ENCODE measurements at regions not wholly inside any gene's neighbourhood (a gene's known extent, or its start where the extent isn't known, plus 50 kb on each side); places are given as distances from the start of the nearest gene placed in this dataset.

- no peak for DNase-seq (ENCODE audit: low spot score)
These were observed 234.2 kb upstream of the SULF2 start for GRCh38 chr20:48019496-48019895.

DNA sequence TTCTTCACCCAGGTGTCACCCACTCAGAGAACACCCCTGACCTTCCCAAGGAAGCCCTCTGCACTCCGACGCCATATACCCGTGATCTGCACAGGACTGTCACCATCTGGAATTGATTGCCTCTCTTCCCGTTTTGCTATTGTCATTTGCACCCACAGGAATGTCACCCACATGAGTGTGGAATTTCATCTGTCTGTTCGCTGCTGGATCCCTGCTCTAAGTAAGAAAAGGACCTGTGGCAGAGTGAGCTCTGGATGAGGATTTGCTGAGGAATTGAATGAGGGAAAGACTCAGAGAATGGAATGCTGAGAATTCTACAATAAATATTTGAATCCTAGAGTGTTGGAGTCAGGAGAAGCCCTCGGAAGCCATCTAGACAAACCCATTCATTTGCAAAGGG is 233.6 kb upstream of the SULF2 start:
- DNase-seq (ENCODE audit: low spot score): peak; percentile 33

DNA sequence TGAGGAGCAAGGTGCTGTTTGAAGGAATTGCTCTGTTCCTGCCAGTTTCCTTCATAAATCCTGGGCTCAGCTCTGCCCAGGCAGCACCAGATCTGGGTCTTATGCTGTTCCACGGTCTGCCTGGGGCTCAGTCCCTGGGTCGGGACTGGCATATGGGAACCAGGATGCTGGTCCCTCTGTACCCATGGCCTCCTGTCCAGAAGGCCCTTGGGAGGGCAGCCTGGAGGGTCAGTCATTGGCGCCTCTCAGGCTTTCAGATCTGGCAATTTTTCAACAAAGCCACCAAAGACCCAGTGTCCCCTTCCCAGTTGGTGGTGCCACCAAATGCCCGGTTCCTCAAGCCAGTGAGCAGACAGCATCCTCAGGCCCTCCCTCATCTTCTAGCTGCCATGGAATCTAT is 232.7 kb upstream of the SULF2 start:
- no peak for DNase-seq (ENCODE audit: low spot score)

GRCh38 chr20:48017509-48017908 is 232.2 kb upstream of the SULF2 start:
- no peak for DNase-seq (ENCODE audit: low spot score)

DNA sequence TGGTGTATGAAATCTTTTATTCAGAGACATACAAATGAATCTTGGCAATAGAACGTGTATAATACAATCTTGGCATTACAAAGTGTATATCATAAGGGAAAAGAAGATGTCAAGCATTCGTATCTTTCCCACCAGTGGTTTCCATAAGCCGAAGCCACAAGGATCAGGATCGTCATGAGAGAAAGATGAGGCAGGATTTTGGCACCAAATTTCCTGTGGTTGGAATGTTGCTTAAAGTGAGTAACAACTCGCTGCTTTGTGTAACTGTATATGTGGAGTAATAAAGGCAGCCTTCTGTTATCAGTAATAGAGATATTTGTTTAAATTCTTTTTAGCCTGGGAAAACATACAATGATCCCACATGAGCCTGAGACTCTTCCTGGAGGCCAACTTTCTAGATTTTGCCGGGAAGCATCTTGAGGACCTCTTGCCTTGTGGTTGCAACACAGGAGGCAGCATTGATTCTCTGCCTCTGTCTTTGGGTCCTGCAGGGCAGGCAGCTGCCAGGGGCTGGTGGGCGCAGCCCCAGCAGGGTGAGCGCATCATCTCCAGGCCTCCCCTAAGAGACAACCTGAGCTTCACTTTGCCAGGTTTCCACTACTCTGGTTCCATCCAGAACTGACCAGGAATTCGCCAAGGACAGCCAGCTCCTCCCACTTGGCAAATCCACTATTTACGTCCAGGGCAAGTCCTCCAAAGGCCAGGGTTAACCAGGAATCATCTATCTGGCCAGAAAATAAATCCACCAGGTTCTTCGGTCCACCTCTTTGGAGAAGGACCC is 230.9 kb upstream of the SULF2 start:
- DNase-seq (ENCODE audit: low spot score): peak; percentile 92

DNA sequence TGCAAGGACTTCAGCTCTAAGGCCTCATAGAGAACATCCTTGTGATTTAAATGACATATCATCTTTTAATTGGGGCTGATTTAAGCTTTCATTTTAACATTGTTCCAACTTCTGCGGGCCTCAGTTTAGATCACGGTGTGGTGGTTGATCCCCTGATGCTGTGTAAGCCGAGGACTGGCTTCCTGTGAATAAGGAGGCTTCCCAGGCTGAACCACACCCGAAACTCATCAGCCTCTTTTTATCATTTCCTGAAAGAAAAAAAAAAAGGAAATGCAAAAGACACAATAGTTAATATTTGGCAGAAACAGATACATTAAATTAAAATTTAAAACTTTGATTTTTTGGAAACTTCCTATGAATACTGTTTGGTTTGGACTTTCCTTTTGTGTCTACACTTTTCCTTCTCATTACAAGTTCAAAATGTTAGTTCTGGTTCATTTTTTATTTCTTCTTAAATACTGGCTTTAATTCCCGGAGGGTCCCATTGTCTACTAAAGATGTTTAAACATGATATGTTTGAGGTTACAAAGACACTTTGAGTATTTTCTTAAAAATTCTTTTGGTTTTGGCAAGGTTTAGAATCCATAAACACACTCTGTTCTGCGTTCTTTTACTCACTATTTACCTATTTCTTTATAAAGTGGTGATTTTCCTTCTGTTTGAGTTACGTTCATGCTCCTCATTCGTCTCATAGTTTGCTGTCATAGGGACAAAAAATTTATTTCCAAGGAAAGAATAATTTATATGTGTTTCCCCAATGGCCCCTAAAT is 230.0 kb upstream of the SULF2 start:
- no peak for DNase-seq (ENCODE audit: low spot score)

DNA sequence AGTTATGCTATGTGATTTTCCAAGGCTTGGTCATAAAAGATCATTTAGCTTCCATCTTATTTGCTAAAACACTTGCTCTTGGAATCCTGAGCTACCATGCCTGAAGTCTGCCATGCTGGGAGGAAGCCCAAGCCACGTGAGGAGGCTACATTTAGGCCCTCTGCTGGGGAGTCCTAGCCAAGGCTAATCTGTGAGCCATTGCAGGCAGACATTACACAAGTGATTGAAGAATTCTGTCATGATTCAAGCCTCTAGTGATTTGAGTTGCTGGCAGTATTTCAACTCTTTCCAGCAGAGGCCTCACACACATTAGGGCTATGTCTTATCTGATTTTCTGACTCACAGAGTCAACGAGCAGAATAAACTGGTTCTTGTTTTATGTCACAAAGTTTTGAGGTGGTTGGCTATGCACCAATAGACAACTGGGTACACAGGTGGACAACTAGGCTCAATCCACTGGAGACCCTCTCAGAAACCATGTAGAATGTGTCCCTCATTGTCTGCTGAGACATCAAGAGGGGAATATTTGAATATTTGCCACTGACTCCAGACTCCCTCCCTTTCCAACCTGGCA is 227.2 kb upstream of the SULF2 start:
- peak; percentile 60 for DNase-seq (ENCODE audit: low spot score)

DNA sequence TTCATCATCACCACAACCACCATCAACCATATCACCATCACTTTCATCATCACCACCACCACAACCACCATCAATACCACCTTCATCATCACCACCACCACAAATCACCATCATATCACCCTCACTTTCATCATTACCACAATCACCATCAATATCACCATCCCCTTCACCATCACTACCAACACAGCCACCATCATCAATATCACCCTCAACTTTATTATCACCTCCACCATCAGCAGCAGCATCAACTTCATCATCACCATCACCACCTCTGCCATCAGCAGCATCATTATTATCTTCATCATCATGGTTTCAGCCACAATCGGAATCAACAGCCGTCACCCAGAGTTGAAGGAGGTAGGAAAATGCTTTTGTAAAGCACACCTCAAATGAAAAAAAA is 225.7 kb upstream of the SULF2 start:
- no peak for DNase-seq (ENCODE audit: low spot score)

DNA sequence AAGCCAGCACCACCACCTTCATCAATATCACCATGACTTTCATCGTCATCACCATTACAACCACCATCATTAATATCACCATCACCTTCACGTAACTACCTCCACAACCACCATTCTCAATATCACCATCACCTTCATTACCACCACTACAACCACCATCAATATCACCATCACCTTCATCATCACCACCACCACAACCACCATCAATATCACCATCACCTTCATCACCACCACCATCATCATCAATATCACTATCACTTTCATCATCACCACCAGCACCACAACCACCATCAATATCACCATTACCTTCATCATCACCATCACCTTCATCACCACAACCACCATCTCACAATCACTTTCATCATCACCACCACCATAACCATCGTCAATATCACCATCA is 225.3 kb upstream of the SULF2 start:
- no peak for DNase-seq (ENCODE audit: low spot score)

GRCh38 chr20:48008850-48009515 is 223.7 kb upstream of the SULF2 start:
- peak; percentile 71 for DNase-seq (ENCODE audit: low spot score)

- no peak for DNase-seq (ENCODE audit: low spot score)
These were observed 222.1 kb upstream of the SULF2 start for GRCh38 chr20:48007351-48007750.

- no peak for DNase-seq (ENCODE audit: low spot score)
These were observed 221.0 kb upstream of the SULF2 start for GRCh38 chr20:48006036-48006833.

DNA sequence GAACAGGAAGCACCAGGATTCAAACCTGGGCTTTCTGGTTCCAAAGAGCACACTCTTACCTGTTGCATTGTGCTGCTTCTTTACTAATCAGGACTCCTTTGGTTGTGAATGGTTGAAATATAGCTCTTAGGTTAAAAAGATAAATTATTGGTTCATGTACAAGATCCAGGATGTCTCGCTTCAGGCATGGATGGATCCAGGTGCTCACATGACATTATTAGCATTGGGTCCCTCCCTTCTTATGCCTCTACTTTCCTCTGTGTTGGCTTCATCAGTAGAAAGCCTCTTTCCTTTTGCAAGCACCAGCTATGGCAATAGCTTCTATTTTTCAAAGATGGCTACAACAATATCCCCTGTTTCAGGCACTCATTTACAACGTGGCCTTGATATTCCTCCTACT is 217.7 kb upstream of the SULF2 start:
- DNase-seq (ENCODE audit: low spot score): no peak

- DNase-seq (ENCODE audit: low spot score): no peak
These were observed 217.3 kb upstream of the SULF2 start for GRCh38 chr20:48002517-48002970.

GRCh38 chr20:47999166-47999565 is 213.9 kb upstream of the SULF2 start:
- DNase-seq (ENCODE audit: low spot score): no peak

GRCh38 chr20:47998736-47999135 is 213.5 kb upstream of the SULF2 start:
- DNase-seq (ENCODE audit: low spot score): no peak

DNA sequence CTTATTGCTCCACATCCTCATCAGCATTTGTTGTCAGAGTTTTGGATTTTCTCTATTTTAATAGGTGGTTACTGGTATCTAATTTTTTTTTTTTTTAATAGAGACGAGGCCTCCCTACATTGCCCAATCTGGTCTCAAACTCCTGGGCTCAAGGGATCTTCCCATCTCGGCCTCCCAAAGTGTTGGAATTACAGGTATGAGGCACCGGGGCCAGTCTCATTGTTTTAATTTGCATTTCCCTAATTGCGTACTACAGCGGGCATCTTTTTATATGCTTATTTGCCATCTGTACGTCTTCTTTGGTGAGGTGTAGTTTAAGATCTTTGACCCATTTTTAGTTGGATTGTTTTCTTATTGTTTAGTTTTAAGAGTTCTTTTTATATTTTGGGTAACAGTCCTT is 210.4 kb upstream of the SULF2 start:
- DNase-seq (ENCODE audit: low spot score): no peak

- no peak for DNase-seq (ENCODE audit: low spot score)
These were observed 208.5 kb upstream of the SULF2 start for GRCh38 chr20:47993817-47994216.

DNA sequence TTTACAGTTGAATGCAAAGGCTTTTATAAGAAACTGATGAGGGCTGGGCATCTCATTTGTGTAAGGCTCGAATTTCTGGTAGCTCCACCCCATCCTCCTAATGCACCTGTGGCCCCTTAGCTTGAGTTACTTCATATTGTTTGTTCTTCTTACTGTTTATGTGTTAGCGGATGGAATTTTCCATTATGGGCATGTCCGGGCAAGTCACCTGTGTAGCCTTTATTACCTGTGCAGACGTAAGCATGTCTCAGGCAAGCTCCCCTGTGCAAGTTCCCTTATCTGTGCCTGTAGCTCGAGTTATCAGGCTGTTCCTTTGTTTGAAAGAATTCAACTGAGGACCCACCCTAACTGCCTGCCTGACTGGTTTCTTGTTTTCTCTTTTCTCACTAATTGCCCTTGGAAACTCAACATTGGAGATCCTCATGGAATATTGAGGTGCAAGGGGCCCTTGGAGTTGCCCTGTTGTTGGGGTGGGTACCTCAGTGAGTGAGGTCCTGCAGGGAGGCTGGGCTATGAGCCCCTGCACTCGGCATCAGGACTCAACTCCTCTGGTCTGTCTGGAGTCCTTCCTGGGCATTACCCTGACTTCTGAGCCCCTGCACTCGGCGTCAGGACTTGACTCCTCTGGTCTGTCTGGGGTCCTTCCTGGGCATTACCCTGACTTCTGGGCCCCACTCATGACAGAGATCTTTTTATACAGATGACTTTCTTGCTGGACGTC is 207.9 kb upstream of the SULF2 start:
- no peak for DNase-seq (ENCODE audit: low spot score)

GRCh38 chr20:47991875-47992488 is 206.7 kb upstream of the SULF2 start:
- peak; percentile 66 for DNase-seq (ENCODE audit: low spot score)
